ENCODE measurements at regions not wholly inside any gene's neighbourhood (a gene's known extent, or its start where the extent isn't known, plus 50 kb on each side); places are given as distances from the start of the nearest gene placed in this dataset.

- TF ChIP-seq CTCF (IDR thresholded peaks at IDR 0.05; ENCODE audit: low read depth, low read length, poor library complexity, severe bottlenecking) = no peak
- no peak for TF ChIP-seq EZH2phosphoT487 (IDR thresholded peaks at IDR 0.05; ENCODE audit: borderline replicate concordance, low read length)
These were observed 74.3 kb upstream of the EOMES start for GRCh38 chr3:27796365-27796875.

All from DOHH2 (cell line).